Peyer's patch (tissue), 4 donors: ENCODE measurements at regions not wholly inside any gene's neighbourhood (a gene's known extent, or its start where the extent isn't known, plus 50 kb on each side); places are given as distances from the start of the nearest gene placed in this dataset.

Experiments
- DNase-seq, 3 donors: peaks; one replicate each; pipeline ENCODE4 v3.0.0-alpha.2; 2017 to 2019
- H3K27ac ChIP-seq, 4 donors: fragments of 200-600 bp; sonication (generic); one replicate each; pipeline ENCODE4 v1.5.1; 2016 to 2019
- H3K27me3 ChIP-seq, 2 donors: fragments of 200-600 bp; sonication (generic); one replicate each; pipeline ENCODE4 v1.5.1; 2019
- H3K36me3 ChIP-seq, 3 donors: fragments of 200-600 bp; sonication (generic); one replicate each; pipeline ENCODE4 v1.5.1; 2016 to 2019
- H3K4me1 ChIP-seq, 4 donors: fragments of 200-600 bp; sonication (generic); one replicate each; pipeline ENCODE4 v1.5.1; 2016 to 2019
- H3K4me3 ChIP-seq, 4 donors: fragments of 200-600 bp; sonication (generic); 1 replicate in 3 of 4; 2 replicates in 1 of 4; pipeline ENCODE4 v1.5.1; 2016 to 2019; ENCODE audit warnings: mild to moderate bottlenecking in 1 of 4
- H3K9me3 ChIP-seq, 4 donors: fragments of 200-600 bp; sonication (generic); one replicate each; pipeline ENCODE4 v1.5.1; 2016 to 2019; ENCODE audit warnings: mild to moderate bottlenecking in 1 of 4
- POLR2A ChIP-seq, 2 donors: fragments of 450-650 bp; IDR thresholded peaks; one replicate each; pipeline ENCODE4 v1.5.1; 2017; ENCODE audit warnings: antibody characterized with exemption in 2 of 2, mild to moderate bottlenecking in 2 of 2, moderate library complexity in 2 of 2
- TF ChIP-seq, protein P1 (sequence below), 6 experiments: fragments of 450-650 bp in 4 of 6; fragments of 200-600 bp in 2 of 6; sonication (generic) in 1 of 6; IDR thresholded peaks; one replicate each; pipeline ENCODE4 v1.5.1; 2017 to 2019; ENCODE audit warnings: antibody characterized with exemption in 6 of 6, mild to moderate bottlenecking in 3 of 6, moderate library complexity in 1 of 6

DNA sequence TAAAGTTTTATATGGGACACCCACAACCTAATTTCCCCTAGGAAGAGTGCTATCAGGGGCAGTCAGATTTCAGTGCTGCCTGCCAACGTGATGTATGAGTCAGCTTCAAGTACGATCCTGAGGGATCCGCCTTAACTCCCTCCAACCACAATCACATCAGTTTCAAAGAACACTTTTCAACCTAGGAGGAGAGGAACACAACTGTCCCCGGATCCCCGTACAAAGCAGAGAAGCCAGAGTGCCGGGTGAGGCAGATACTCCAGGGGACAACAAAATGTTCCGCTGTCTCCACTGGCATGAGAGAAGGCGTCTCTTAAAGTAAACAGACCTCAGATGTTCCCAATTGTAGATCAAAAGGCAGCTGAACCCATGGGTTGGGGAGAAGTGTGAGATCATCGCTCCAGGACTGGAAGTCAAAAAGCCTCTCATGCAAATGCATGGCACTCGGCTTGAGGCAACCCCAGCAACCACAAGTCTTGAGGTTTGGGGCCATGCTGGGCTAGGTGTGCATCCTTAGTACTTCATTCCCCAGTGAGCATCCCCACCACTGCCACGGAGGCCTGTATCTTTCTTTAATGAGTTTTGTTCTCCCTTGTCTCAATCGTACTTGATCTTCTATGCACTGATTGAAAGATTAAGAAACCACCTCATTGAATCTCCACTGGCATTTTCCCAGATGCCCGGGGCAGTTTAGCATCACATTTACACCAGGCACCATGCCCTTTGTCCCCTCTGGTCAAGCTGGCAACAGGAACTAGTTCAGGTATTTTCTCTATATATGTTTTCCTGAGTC, 91.0 kb upstream of the CCBE1 start:
- H3K36me3 ChIP-seq = no peaks in the 10 kb centered on the region
- no peaks in the 10 kb centered on the region for H3K9me3 ChIP-seq
- no peak overlapping the region for H3K4me3 ChIP-seq
- no peak for TF ChIP-seq POLR2A (IDR thresholded peaks at IDR 0.05)
- TF ChIP-seq, protein P1, sequence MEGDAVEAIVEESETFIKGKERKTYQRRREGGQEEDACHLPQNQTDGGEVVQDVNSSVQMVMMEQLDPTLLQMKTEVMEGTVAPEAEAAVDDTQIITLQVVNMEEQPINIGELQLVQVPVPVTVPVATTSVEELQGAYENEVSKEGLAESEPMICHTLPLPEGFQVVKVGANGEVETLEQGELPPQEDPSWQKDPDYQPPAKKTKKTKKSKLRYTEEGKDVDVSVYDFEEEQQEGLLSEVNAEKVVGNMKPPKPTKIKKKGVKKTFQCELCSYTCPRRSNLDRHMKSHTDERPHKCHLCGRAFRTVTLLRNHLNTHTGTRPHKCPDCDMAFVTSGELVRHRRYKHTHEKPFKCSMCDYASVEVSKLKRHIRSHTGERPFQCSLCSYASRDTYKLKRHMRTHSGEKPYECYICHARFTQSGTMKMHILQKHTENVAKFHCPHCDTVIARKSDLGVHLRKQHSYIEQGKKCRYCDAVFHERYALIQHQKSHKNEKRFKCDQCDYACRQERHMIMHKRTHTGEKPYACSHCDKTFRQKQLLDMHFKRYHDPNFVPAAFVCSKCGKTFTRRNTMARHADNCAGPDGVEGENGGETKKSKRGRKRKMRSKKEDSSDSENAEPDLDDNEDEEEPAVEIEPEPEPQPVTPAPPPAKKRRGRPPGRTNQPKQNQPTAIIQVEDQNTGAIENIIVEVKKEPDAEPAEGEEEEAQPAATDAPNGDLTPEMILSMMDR (IDR thresholded peaks at IDR 0.05) = no peak
- no peaks in the 10 kb centered on the region for H3K4me1 ChIP-seq
- H3K27ac ChIP-seq = no peak overlapping the region
- H3K27me3 ChIP-seq = no peaks in the 10 kb centered on the region
- no peak for DNase-seq

DNA sequence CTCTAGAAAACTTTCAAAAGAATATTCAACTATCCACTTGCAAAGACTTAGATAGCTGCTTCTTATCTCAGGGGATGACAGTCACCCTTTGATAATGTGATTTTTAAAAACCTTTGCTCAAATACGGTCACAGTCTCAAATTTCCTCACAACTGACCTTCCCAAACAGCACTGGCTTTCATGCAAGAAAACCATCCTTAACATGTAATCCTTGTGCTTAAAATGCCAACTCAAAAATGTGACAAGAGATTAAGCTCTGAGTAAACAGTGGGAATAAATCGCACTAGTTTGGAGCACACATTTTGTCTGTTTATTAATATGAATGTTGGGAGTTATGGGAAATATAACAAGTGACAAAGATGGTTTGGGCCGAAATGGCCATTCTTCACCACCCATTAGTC, 87.5 kb upstream of the CCBE1 start:
- DNase-seq = no peak
- Histone ChIP-seq H3K4me1 (no peaks in the 10 kb centered on the region), H3K27me3 (no peaks in the 10 kb centered on the region), H3K27ac (no peak overlapping the region), H3K4me3 (no peak overlapping the region), H3K36me3 (no peaks in the 10 kb centered on the region), H3K9me3 (no peaks in the 10 kb centered on the region)
- TF ChIP-seq, protein P1 (IDR thresholded peaks at IDR 0.05) = no peak
- no peak for TF ChIP-seq POLR2A (IDR thresholded peaks at IDR 0.05)

DNA sequence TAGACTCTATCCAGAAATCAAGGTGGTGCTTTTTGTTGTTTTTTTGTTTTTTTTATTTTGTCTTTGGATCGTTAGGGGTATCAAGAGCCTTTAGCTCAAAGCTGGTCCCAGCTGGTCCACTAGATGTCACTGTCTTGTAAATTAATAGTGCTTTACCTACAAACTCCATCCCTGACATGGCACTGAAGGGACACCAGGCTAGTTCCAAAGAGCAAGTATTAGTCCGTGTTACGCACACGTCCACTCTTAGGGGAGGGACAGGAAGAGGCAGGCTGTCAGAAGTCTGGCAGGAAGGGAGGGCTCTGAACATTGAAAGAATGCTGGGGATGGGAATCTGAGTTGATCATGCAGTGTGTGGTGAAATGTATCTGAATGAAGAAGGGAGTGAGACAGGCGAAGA, 85.9 kb upstream of the CCBE1 start:
- Histone ChIP-seq H3K27ac (no peak overlapping the region), H3K4me3 (no peak overlapping the region), H3K27me3 (no peaks in the 10 kb centered on the region), H3K4me1 (no peaks in the 10 kb centered on the region), H3K36me3 (no peaks in the 10 kb centered on the region), H3K9me3 (no peaks in the 10 kb centered on the region)
- no peak for TF ChIP-seq POLR2A (IDR thresholded peaks at IDR 0.05)
- TF ChIP-seq, protein P1 (IDR thresholded peaks at IDR 0.05) = peak in 4 of 6 experiments; percentile 13 to 27 (median 21)
- peak in 1 of 3 donors; percentile 51 for DNase-seq

DNA sequence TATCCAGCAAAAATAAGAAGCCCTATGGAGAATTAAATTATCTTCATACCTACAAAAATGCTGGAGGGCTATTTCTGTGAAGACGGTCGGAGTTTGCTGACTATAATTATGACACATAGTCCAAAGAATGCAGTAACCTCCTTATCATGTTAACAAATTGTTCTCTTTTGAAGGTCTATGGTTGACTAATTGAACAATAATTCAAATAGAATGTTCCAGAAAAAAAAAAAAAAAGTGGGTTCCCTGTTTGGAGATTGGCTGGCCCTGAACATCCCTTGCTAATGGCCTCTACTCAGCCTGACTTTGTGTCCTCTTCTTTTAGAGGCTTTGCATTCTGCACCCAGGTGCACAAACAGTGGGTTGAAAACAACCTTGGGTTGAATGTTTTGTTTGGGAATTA, 82.8 kb upstream of the CCBE1 start:
- Histone ChIP-seq H3K9me3 (no peaks in the 10 kb centered on the region), H3K36me3 (no peaks in the 10 kb centered on the region), H3K27ac (no peak overlapping the region), H3K4me1 (no peaks in the 10 kb centered on the region), H3K4me3 (no peak overlapping the region), H3K27me3 (no peaks in the 10 kb centered on the region)
- DNase-seq = no peak
- TF ChIP-seq, protein P1 (IDR thresholded peaks at IDR 0.05) = no peak
- no peak for TF ChIP-seq POLR2A (IDR thresholded peaks at IDR 0.05)

DNA sequence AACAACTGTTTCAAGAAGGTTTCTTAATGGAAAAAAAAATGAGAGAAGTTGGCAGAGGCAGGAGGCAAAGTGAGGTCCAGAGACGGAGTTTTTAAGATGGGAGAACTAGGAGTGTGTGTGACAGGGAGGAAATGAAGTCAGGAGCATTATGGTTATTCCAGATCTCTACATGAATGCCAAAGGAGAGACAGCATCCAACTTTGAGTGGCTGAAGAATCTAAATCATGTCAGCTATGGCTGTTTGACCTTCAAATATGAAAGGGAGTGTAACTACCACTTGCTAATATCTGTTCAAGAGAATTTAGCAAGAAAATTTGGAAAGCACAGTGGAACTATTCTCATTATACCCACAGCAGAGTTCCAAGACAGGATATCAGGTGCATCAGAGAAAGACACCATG, 81.2 kb upstream of the CCBE1 start:
- Histone ChIP-seq H3K36me3 (no peaks in the 10 kb centered on the region), H3K4me3 (no peak overlapping the region), H3K9me3 (no peaks in the 10 kb centered on the region), H3K4me1 (no peaks in the 10 kb centered on the region), H3K27ac (no peak overlapping the region), H3K27me3 (no peaks in the 10 kb centered on the region)
- DNase-seq = no peak
- TF ChIP-seq, protein P1 (IDR thresholded peaks at IDR 0.05) = no peak
- TF ChIP-seq POLR2A (IDR thresholded peaks at IDR 0.05) = no peak
